Keratinocyte (primary cell): ENCODE measurements at regions not wholly inside any gene's neighbourhood (a gene's known extent, or its start where the extent isn't known, plus 50 kb on each side); places are given as distances from the start of the nearest gene placed in this dataset.

Experiments used
- EZH2 ChIP-seq: IDR thresholded peaks from one replicate; pipeline ENCODE4 v1.6.1; 2012; ENCODE audit warnings: inconsistent platforms, mild to moderate bottlenecking, low read length, moderate library complexity
- TF ChIP-seq, protein P1 (sequence below), 3 experiments: IDR thresholded peaks in 1 of 3; conservative IDR thresholded peaks in 1 of 3; optimal IDR thresholded peaks in 1 of 3; 2 replicates in 2 of 3; 3 replicates in 1 of 3; pipeline versions ENCODE3 to v1.5.1; 2011; ENCODE audit warnings: low read length in 3 of 3, mild to moderate bottlenecking in 3 of 3, moderate library complexity in 2 of 3, control low read depth in 1 of 3, inconsistent platforms in 1 of 3; ENCODE audit not compliant: insufficient read depth in 2 of 3; ENCODE audit errors: extremely low read depth in 1 of 3

GRCh38 chr1:192925609-192926008 lies 116.8 kb downstream of the RGS2 start:
- TF ChIP-seq, protein P1, sequence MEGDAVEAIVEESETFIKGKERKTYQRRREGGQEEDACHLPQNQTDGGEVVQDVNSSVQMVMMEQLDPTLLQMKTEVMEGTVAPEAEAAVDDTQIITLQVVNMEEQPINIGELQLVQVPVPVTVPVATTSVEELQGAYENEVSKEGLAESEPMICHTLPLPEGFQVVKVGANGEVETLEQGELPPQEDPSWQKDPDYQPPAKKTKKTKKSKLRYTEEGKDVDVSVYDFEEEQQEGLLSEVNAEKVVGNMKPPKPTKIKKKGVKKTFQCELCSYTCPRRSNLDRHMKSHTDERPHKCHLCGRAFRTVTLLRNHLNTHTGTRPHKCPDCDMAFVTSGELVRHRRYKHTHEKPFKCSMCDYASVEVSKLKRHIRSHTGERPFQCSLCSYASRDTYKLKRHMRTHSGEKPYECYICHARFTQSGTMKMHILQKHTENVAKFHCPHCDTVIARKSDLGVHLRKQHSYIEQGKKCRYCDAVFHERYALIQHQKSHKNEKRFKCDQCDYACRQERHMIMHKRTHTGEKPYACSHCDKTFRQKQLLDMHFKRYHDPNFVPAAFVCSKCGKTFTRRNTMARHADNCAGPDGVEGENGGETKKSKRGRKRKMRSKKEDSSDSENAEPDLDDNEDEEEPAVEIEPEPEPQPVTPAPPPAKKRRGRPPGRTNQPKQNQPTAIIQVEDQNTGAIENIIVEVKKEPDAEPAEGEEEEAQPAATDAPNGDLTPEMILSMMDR (optimal IDR thresholded peaks at IDR 0.05 in 1 of 3, IDR thresholded peaks at IDR 0.05 in 1 of 3, conservative IDR thresholded peaks at IDR 0.05 in 1 of 3; ENCODE audit: extremely low read depth in 1 of 3, insufficient read depth in 2 of 3, low read length in 3 of 3) = no peak
- no peak for TF ChIP-seq EZH2
